GM12892 (cell line): ENCODE measurements at regions not wholly inside any gene's neighbourhood (a gene's known extent, or its start where the extent isn't known, plus 50 kb on each side); places are given as distances from the start of the nearest gene placed in this dataset.

Experiments used
- POLR2A ChIP-seq: IDR thresholded peaks from 2 replicates; pipeline ENCODE4 v1.6.1; 2011; ENCODE audit warnings: low read depth, low read length, control low read depth
- POLR2AphosphoS5 ChIP-seq: IDR thresholded peaks from 2 replicates; pipeline ENCODE4 v1.6.1; 2011; ENCODE audit warnings: low read depth, low read length, control low read depth
- TAF1 ChIP-seq: IDR thresholded peaks from 2 replicates; pipeline ENCODE4 v1.6.1; 2011; ENCODE audit warnings: low read depth, mild to moderate bottlenecking, control low read depth, low read length, borderline replicate concordance

DNA sequence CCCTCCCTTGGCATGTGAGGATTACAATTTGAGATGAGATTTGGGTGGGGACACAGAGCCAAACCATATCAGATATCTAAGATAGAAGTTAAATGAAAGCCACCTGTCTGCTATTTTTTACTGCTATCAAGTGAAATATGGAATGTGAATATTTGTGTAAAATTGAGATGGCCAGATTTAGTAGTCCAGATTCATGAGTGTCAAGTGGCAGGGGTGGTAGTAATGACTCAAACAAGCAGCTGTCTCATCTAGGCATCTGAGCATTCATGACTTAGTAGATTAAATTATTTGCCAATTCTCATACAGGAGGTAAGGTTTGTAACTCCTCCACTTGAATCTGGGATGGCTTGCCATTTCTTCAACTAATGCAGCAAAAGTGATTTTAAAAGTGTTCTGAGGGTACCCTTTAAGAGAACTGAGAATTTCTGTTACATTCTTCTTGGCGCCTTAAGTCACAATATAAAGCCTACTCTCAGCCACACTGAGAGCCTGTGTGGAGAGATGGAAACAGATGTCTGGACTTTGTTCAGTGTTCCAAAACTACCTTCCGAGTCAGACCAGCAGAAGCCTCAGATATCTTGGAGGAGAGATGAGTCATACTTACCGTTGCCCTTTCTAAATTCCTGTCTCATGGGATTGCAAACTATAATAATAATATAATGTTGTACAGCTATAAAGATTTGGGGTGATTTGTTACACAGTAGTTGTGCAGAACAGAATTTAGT is 1065.6 kb upstream of the TMPRSS15 start:
- TF ChIP-seq POLR2AphosphoS5: no peak
- no peak for TF ChIP-seq POLR2A
- no peak for TF ChIP-seq TAF1
